OCI-LY3 (cell line): ENCODE measurements at regions not wholly inside any gene's neighbourhood (a gene's known extent, or its start where the extent isn't known, plus 50 kb on each side); places are given as distances from the start of the nearest gene placed in this dataset.

Experiments
- H2AFZ ChIP-seq: fragments of 200-600, 300-600 bp; shearing (Covaris generic); 2 replicates; pipeline ENCODE4 v1.6.0; 2014; ENCODE audit warnings: antibody characterized with exemption, low read depth, low read length
- H3K27ac ChIP-seq: fragments of 200-600, 300-600 bp; sonication (generic); 2 replicates; pipeline ENCODE4 v1.5.1; 2014; ENCODE audit warnings: mild to moderate bottlenecking, low read length, moderate library complexity, mixed read lengths
- H3K27me3 ChIP-seq: fragments of 200-600, 300-600 bp; sonication (generic); 2 replicates; pipeline ENCODE4 v1.6.1; 2014; ENCODE audit warnings: low read depth, low read length, mixed read lengths
- H3K36me3 ChIP-seq: fragments of 200-600, 300-600 bp; sonication (generic); replicated peaks from 2 replicates; pipeline ENCODE3; 2014; ENCODE audit warnings: low read depth, low read length, mixed read lengths
- H3K4me1 ChIP-seq: fragments of 300-600, 200-600 bp; sonication (generic); 2 replicates; pipeline ENCODE4 v1.6.1; 2014; ENCODE audit warnings: low read length, mixed read lengths
- H3K4me2 ChIP-seq: fragments of 200-600, 300-600 bp; sonication (generic); 2 replicates; pipeline ENCODE4 v1.6.1; 2014; ENCODE audit warnings: low read length, mixed read lengths
- H3K4me3 ChIP-seq: fragments of 300-600, 200-600 bp; sonication (generic); 2 replicates; pipeline ENCODE4 v1.5.1; 2014; ENCODE audit warnings: antibody characterized with exemption, mild to moderate bottlenecking, low read length, moderate library complexity
- H3K79me2 ChIP-seq: fragments of 300-600, 200-600 bp; shearing (Covaris generic); 2 replicates; pipeline ENCODE4 v1.6.1; 2014; ENCODE audit warnings: mild to moderate bottlenecking, low read length, mixed read lengths
- H3K9ac ChIP-seq: fragments of 300-600, 200-600 bp; shearing (Covaris generic); 2 replicates; pipeline ENCODE4 v1.6.0; 2014; ENCODE audit warnings: mild to moderate bottlenecking, low read length, moderate library complexity
- H3K9me3 ChIP-seq: fragments of 200-600, 300-600 bp; shearing (Covaris generic); 2 replicates; pipeline ENCODE4 v1.6.1; 2014; ENCODE audit warnings: low read length, mixed read lengths; ENCODE audit not compliant: insufficient read depth
- H4K20me1 ChIP-seq: fragments of 200-600, 300-600 bp; sonication (generic); 2 replicates; pipeline ENCODE4 v1.6.1; 2016; ENCODE audit warnings: low read length, mixed read lengths; ENCODE audit not compliant: insufficient read depth
- EZH2phosphoT487 ChIP-seq: fragments of 200-600 bp; shearing (Covaris generic); IDR thresholded peaks from 2 replicates; pipeline ENCODE4 v1.6.1; 2018; ENCODE audit warnings: antibody characterized with exemption, mixed run types, low read depth
- TF ChIP-seq, protein P1 (sequence below): fragments of 200-600, 300-600 bp; sonication (generic); IDR thresholded peaks from 2 replicates; pipeline ENCODE4 v1.5.1; 2014; ENCODE audit warnings: antibody characterized with exemption, low read length, low read depth

DNA sequence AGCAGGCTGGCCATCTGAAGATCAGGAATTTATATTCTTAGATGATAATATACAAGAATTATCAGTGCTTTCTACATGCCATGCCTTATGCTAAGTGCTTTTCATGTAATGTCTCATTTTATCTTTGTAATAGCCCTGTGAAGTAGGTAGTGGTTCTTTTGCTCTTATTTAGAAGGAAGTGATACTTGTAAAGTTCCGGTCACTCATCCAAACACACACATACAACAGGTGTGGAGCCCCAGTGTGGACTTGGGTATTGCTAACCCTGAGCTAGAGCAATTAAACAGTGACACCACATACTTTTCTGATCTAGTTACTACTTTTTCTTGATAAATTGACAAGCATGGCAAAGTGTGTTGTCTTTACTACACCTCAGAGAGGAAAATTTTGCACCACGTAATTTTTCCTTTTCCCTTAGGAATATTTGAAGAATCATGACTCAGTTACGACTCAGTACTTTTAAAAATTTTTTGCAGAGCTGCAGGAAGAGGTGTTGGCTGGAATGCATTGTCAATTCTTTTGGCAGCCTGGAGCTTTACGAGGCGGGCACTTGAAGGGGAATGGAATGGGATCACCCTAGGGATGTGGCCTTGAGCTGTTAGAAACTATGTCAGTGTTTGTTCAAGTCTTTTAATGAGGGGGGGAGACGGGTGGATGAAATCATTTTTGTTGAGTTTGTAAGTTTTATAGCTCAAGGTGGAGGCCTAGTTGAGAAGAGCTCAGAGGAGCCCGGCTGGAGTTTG is 212.5 kb upstream of the CELF2 start:
- no peaks in the 10 kb centered on the region for H3K36me3 ChIP-seq

DNA sequence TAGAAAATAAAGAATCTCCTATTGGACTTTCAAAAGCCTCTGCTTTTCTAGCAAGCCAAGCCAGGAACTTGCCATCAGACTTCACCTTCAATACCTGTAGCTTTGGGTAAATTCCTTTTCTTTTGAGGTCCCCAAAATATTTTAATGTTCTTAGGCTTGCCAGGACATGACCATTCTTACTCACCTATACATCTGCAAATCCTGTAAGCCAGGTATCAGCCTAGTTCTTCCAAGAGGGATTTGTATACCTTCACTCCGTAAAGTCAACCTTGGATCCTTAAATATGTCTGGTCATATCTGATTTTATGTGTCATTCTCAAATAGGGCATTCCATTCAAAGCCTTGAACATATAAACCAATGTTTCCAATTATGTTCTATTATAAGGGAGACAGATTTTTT is 210.6 kb upstream of the CELF2 start:
- Histone ChIP-seq H3K27ac (no peak overlapping the region), H3K4me1 (no peaks in the 10 kb centered on the region), H3K36me3 (no peaks in the 10 kb centered on the region), H2AFZ (no peak overlapping the region), H4K20me1 (no peaks in the 10 kb centered on the region), H3K79me2 (no peaks in the 10 kb centered on the region), H3K9me3 (no peaks in the 10 kb centered on the region), H3K9ac (no peak overlapping the region), H3K27me3 (no peaks in the 10 kb centered on the region), H3K4me3 (no peak overlapping the region), H3K4me2 (no peak overlapping the region)
- TF ChIP-seq, protein P1, sequence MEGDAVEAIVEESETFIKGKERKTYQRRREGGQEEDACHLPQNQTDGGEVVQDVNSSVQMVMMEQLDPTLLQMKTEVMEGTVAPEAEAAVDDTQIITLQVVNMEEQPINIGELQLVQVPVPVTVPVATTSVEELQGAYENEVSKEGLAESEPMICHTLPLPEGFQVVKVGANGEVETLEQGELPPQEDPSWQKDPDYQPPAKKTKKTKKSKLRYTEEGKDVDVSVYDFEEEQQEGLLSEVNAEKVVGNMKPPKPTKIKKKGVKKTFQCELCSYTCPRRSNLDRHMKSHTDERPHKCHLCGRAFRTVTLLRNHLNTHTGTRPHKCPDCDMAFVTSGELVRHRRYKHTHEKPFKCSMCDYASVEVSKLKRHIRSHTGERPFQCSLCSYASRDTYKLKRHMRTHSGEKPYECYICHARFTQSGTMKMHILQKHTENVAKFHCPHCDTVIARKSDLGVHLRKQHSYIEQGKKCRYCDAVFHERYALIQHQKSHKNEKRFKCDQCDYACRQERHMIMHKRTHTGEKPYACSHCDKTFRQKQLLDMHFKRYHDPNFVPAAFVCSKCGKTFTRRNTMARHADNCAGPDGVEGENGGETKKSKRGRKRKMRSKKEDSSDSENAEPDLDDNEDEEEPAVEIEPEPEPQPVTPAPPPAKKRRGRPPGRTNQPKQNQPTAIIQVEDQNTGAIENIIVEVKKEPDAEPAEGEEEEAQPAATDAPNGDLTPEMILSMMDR = no peak
- TF ChIP-seq EZH2phosphoT487 = no peak

More for the DNA sequence above, 212.5 kb upstream of the CELF2 start:
- Histone ChIP-seq H3K4me2 (no peak overlapping the region), H3K9ac (no peak overlapping the region), H4K20me1 (no peaks in the 10 kb centered on the region), H3K4me1 (no peaks in the 10 kb centered on the region), H3K4me3 (no peak overlapping the region), H3K9me3 (no peaks in the 10 kb centered on the region), H2AFZ (no peak overlapping the region), H3K79me2 (no peaks in the 10 kb centered on the region), H3K27ac (no peak overlapping the region), H3K27me3 (no peaks in the 10 kb centered on the region)
- TF ChIP-seq, protein P1 = no peak
- no peak for TF ChIP-seq EZH2phosphoT487

DNA sequence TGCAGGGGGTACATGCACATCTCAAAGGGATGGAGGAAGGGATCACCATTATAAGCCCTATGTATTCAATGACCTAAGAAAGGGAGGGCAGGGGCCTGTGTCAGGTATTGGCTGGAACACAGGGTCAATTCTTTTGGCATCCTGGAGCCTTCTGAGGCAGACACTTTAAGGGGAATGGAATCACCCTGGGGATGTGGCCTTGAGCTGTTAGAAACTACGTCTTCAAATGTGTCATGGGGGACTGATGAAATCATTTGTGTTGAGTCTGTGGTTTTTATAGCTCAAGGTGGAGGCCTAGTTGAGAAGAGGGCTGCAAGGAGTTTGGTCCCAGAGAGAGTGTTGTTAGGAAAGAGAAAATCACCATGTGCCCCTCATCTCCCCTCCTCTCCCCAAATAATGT is 206.1 kb upstream of the CELF2 start:
- no peaks in the 10 kb centered on the region for H3K27me3 ChIP-seq
- H2AFZ ChIP-seq = no peak overlapping the region
- no peak overlapping the region for H3K27ac ChIP-seq
- no peaks in the 10 kb centered on the region for H3K79me2 ChIP-seq
- H4K20me1 ChIP-seq = no peaks in the 10 kb centered on the region
- no peaks in the 10 kb centered on the region for H3K36me3 ChIP-seq
- no peaks in the 10 kb centered on the region for H3K4me1 ChIP-seq
- H3K4me3 ChIP-seq = no peak overlapping the region
- H3K4me2 ChIP-seq = no peak overlapping the region
- H3K9ac ChIP-seq = no peak overlapping the region
- no peaks in the 10 kb centered on the region for H3K9me3 ChIP-seq
- TF ChIP-seq EZH2phosphoT487 = no peak

DNA sequence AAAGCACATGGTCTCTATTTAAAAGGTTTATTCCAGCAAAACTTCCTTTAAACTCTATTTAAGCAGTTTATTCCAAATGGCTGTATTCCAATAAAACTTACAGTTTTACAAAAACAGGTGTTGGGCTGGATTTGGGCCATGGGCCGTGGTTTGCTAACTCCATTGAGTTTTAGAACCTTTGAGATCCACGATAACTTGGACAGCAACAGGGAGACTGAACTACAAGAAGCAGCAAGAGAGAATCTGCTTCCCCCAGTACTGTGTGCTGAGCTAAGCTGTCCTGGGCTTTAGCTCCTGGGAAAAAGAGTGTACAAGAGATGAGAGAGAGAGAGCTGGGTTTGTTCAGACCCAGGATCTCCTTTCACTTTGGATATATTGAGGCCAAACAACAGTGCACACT is 204.0 kb upstream of the CELF2 start:
- TF ChIP-seq, protein P1 = no peak
- no peak for TF ChIP-seq EZH2phosphoT487
- H3K4me2 ChIP-seq = no peak overlapping the region

More for the DNA sequence above, 204.0 kb upstream of the CELF2 start:
- Histone ChIP-seq H3K9ac (no peak overlapping the region), H3K27me3 (no peaks in the 10 kb centered on the region), H4K20me1 (no peaks in the 10 kb centered on the region), H3K9me3 (no peaks in the 10 kb centered on the region), H3K79me2 (no peaks in the 10 kb centered on the region), H3K4me1 (no peaks in the 10 kb centered on the region), H2AFZ (no peak overlapping the region), H3K36me3 (no peaks in the 10 kb centered on the region), H3K27ac (no peak overlapping the region), H3K4me3 (no peak overlapping the region)
